Hepatocyte (in vitro differentiated cells): ENCODE measurements at regions not wholly inside any gene's neighbourhood (a gene's known extent, or its start where the extent isn't known, plus 50 kb on each side); places are given as distances from the start of the nearest gene placed in this dataset.

ENCODE experiments used
- DNase-seq: peaks from one replicate; pipeline ENCODE4 v3.0.0-alpha.2; 2016; ENCODE audit warnings: low spot score
- H2AFZ ChIP-seq: fragments of 200-600 bp; sonication (generic); 2 replicates; pipeline ENCODE4 v1.6.0; 2016; ENCODE audit warnings: antibody characterized with exemption, mild to moderate bottlenecking
- H3K27ac ChIP-seq: fragments of 200-600 bp; sonication (generic); 2 replicates; pipeline ENCODE4 v1.5.1; 2016; ENCODE audit warnings: mild to moderate bottlenecking
- H3K27me3 ChIP-seq: fragments of 200-600 bp; sonication (generic); 2 replicates; pipeline ENCODE4 v1.6.1; 2016
- H3K36me3 ChIP-seq: fragments of 200-600 bp; sonication (generic); replicated peaks from 2 replicates; pipeline ENCODE4 v1.5.1; 2016; ENCODE audit warnings: low read depth; ENCODE audit not compliant: insufficient read depth
- H3K4me1 ChIP-seq: fragments of 200-600 bp; sonication (generic); 2 replicates; pipeline ENCODE4 v1.5.1; 2016; ENCODE audit warnings: mild to moderate bottlenecking, moderate library complexity; ENCODE audit not compliant: insufficient read depth
- H3K4me2 ChIP-seq: fragments of 200-600 bp; sonication (generic); 2 replicates; pipeline ENCODE4 v1.6.0; 2016
- H3K4me3 ChIP-seq: fragments of 200-600 bp; sonication (generic); 2 replicates; pipeline ENCODE4 v1.5.1; 2016; ENCODE audit warnings: mild to moderate bottlenecking
- H3K79me2 ChIP-seq: fragments of 200-600 bp; sonication (generic); 2 replicates; pipeline ENCODE4 v1.6.0; 2017; ENCODE audit warnings: mild to moderate bottlenecking
- H3K9me2 ChIP-seq: fragments of 200-600 bp; sonication (generic); replicated peaks from 2 replicates; pipeline ENCODE4 v1.6.0; 2017; ENCODE audit warnings: mild to moderate bottlenecking; ENCODE audit not compliant: insufficient read depth
- H3K9me3 ChIP-seq: fragments of 200-600 bp; sonication (generic); 2 replicates; pipeline ENCODE4 v1.5.1; 2016; ENCODE audit warnings: low read depth, mild to moderate bottlenecking
- H4K20me1 ChIP-seq: fragments of 200-600 bp; sonication (generic); 2 replicates; pipeline ENCODE4 v1.6.0; 2016; ENCODE audit warnings: mild to moderate bottlenecking; ENCODE audit not compliant: insufficient read depth, poor library complexity, severe bottlenecking
- EZH2 ChIP-seq: fragments of 200-600 bp; sonication (generic); IDR thresholded peaks from 2 replicates; pipeline ENCODE4 v1.6.1; 2016; ENCODE audit warnings: antibody characterized with exemption, mild to moderate bottlenecking, borderline replicate concordance
- EZH2phosphoT487 ChIP-seq: fragments of 200-600 bp; sonication (generic); IDR thresholded peaks from one replicate; pipeline ENCODE4 v1.6.1; 2018; ENCODE audit warnings: antibody characterized with exemption, mild to moderate bottlenecking, low read depth, moderate library complexity; ENCODE audit not compliant: unreplicated experiment, severe bottlenecking
- WGBS: methylation state at CpG from one replicate; pipeline ENCODE4 v1.1.6; 2016; ENCODE audit warnings: low lambda C conversion rate; ENCODE audit errors: missing lambda C conversion rate; 5-methylcytosine and 5-hydroxymethylcytosine counted together
- TF ChIP-seq, protein P1 (sequence below): fragments of 200-600 bp; sonication (generic); IDR thresholded peaks from 2 replicates; pipeline ENCODE4 v1.5.1; 2016; ENCODE audit warnings: antibody characterized with exemption, mild to moderate bottlenecking; ENCODE audit not compliant: poor library complexity

- Histone ChIP-seq H3K4me3 (no peak overlapping the region), H3K79me2 (no peaks in the 10 kb centered on the region), H3K27me3 (no peaks in the 10 kb centered on the region), H3K27ac (no peak overlapping the region), H4K20me1 (no peaks in the 10 kb centered on the region), H3K9me2 (no peaks in the 10 kb centered on the region), H2AFZ (no peak overlapping the region), H3K9me3 (no peaks in the 10 kb centered on the region), H3K4me1 (peaks cover 7% of the 10 kb centered on the region), H3K36me3 (no peaks in the 10 kb centered on the region), H3K4me2 (no peak overlapping the region)
- TF ChIP-seq EZH2 = no peak
- TF ChIP-seq, protein P1, sequence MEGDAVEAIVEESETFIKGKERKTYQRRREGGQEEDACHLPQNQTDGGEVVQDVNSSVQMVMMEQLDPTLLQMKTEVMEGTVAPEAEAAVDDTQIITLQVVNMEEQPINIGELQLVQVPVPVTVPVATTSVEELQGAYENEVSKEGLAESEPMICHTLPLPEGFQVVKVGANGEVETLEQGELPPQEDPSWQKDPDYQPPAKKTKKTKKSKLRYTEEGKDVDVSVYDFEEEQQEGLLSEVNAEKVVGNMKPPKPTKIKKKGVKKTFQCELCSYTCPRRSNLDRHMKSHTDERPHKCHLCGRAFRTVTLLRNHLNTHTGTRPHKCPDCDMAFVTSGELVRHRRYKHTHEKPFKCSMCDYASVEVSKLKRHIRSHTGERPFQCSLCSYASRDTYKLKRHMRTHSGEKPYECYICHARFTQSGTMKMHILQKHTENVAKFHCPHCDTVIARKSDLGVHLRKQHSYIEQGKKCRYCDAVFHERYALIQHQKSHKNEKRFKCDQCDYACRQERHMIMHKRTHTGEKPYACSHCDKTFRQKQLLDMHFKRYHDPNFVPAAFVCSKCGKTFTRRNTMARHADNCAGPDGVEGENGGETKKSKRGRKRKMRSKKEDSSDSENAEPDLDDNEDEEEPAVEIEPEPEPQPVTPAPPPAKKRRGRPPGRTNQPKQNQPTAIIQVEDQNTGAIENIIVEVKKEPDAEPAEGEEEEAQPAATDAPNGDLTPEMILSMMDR = no peak
- TF ChIP-seq EZH2phosphoT487 = no peak
- no peak for DNase-seq
- 81% methylated on average over 3 of the region's 3 CpGs for WGBS
Measured at GRCh38 chr7:82593780-82594179, 150.2 kb upstream of the CACNA2D1 start.

- Histone ChIP-seq H3K4me3 (no peak overlapping the region), H3K27ac (no peak overlapping the region), H3K9me2 (no peaks in the 10 kb centered on the region), H3K79me2 (no peaks in the 10 kb centered on the region), H2AFZ (no peak overlapping the region), H3K36me3 (no peaks in the 10 kb centered on the region), H3K27me3 (no peaks in the 10 kb centered on the region), H4K20me1 (no peaks in the 10 kb centered on the region), H3K4me1 (peaks cover 7% of the 10 kb centered on the region), H3K9me3 (no peaks in the 10 kb centered on the region), H3K4me2 (no peak overlapping the region)
- WGBS = 84% methylated on average over 1 of the region's 1 CpG
- no peak for DNase-seq
- TF ChIP-seq, protein P1 = no peak
- TF ChIP-seq EZH2 (no peak), EZH2phosphoT487 (no peak)
Measured at GRCh38 chr7:82592416-82592815, 148.8 kb upstream of the CACNA2D1 start.

GRCh38 chr7:82579047-82579446 is 135.5 kb upstream of the CACNA2D1 start:
- Histone ChIP-seq H3K9me3 (no peaks in the 10 kb centered on the region), H4K20me1 (no peaks in the 10 kb centered on the region), H3K4me1 (no peaks in the 10 kb centered on the region), H2AFZ (no peak overlapping the region), H3K4me3 (no peak overlapping the region), H3K36me3 (no peaks in the 10 kb centered on the region), H3K9me2 (no peaks in the 10 kb centered on the region), H3K27me3 (no peaks in the 10 kb centered on the region), H3K4me2 (no peak overlapping the region), H3K27ac (no peak overlapping the region), H3K79me2 (no peaks in the 10 kb centered on the region)
- 88% methylated on average over 3 of the region's 3 CpGs for WGBS
- no peak for DNase-seq
- TF ChIP-seq, protein P1 = no peak

- no peak for TF ChIP-seq EZH2phosphoT487
- TF ChIP-seq EZH2 = no peak
- TF ChIP-seq, protein P1 = no peak
- no peak for DNase-seq
Measured at GRCh38 chr7:82578430-82578829, 134.9 kb upstream of the CACNA2D1 start.

More at GRCh38 chr7:82578430-82578829, 134.9 kb upstream of the CACNA2D1 start:
- no peaks in the 10 kb centered on the region for H3K79me2 ChIP-seq
- no peak overlapping the region for H3K4me2 ChIP-seq
- H3K27ac ChIP-seq = no peak overlapping the region
- no peak overlapping the region for H3K4me3 ChIP-seq
- H3K36me3 ChIP-seq = no peaks in the 10 kb centered on the region
- no peaks in the 10 kb centered on the region for H3K9me2 ChIP-seq
- H3K9me3 ChIP-seq = no peaks in the 10 kb centered on the region
- 58% methylated on average over 1 of the region's 1 CpG for WGBS
- H3K4me1 ChIP-seq = no peaks in the 10 kb centered on the region
- H3K27me3 ChIP-seq = no peaks in the 10 kb centered on the region
- H4K20me1 ChIP-seq = no peaks in the 10 kb centered on the region
- H2AFZ ChIP-seq = no peak overlapping the region
